ENCODE measurements at regions not wholly inside any gene's neighbourhood (a gene's known extent, or its start where the extent isn't known, plus 50 kb on each side); places are given as distances from the start of the nearest gene placed in this dataset.

GRCh38 chr5:167665841-167666375 is 625.5 kb upstream of the WWC1 start:
- Histone ChIP-seq H4K20me1 (ENCODE audit: control insufficient read depth, extremely low read depth, insufficient read depth, low read length) (no peaks in the 10 kb centered on the region), H3K79me2 (ENCODE audit: control insufficient read depth, insufficient read depth, low read length) (no peaks in the 10 kb centered on the region), H3K9me1 (ENCODE audit: control insufficient read depth, extremely low read depth, insufficient read depth, low read length) (no peaks in the 10 kb centered on the region), H3K9ac (ENCODE audit: control insufficient read depth, extremely low read depth, insufficient read depth, low read length) (no peak overlapping the region), H3K27me3 (ENCODE audit: control insufficient read depth, extremely low read depth, insufficient read depth, low read length) (no peaks in the 10 kb centered on the region), H3K4me1 (ENCODE audit: control insufficient read depth, extremely low read depth, insufficient read depth, low read length) (no peaks in the 10 kb centered on the region), H3K36me3 (ENCODE audit: control insufficient read depth in 2 of 2, extremely low read depth in 1 of 2, insufficient read depth in 2 of 2, low read length in 2 of 2) (no peaks in the 10 kb centered on the region), H3K27ac (ENCODE audit: control insufficient read depth, insufficient read depth, low read length) (no peak overlapping the region), H3K4me2 (ENCODE audit: control insufficient read depth, extremely low read depth, insufficient read depth, low read depth, low read length) (no peak overlapping the region), H2AFZ (ENCODE audit: control insufficient read depth, low read length) (peak overlapping the region; percentile 30), H3K4me3 (ENCODE audit: control insufficient read depth in 2 of 3, extremely low read depth in 1 of 3, insufficient read depth in 2 of 3, low read depth in 1 of 3, low read length in 3 of 3) (no peak overlapping the region), H3K9me3 (ENCODE audit: control insufficient read depth, low read depth, low read length) (no peaks in the 10 kb centered on the region)
- TF ChIP-seq, protein P1, sequence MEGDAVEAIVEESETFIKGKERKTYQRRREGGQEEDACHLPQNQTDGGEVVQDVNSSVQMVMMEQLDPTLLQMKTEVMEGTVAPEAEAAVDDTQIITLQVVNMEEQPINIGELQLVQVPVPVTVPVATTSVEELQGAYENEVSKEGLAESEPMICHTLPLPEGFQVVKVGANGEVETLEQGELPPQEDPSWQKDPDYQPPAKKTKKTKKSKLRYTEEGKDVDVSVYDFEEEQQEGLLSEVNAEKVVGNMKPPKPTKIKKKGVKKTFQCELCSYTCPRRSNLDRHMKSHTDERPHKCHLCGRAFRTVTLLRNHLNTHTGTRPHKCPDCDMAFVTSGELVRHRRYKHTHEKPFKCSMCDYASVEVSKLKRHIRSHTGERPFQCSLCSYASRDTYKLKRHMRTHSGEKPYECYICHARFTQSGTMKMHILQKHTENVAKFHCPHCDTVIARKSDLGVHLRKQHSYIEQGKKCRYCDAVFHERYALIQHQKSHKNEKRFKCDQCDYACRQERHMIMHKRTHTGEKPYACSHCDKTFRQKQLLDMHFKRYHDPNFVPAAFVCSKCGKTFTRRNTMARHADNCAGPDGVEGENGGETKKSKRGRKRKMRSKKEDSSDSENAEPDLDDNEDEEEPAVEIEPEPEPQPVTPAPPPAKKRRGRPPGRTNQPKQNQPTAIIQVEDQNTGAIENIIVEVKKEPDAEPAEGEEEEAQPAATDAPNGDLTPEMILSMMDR (optimal IDR thresholded peaks at IDR 0.05 in 1 of 3, IDR thresholded peaks at IDR 0.05 in 1 of 3, conservative IDR thresholded peaks at IDR 0.05 in 1 of 3; ENCODE audit: extremely low read depth in 1 of 3, insufficient read depth in 2 of 3, low read length in 3 of 3), result no peak
- no peak for TF ChIP-seq EZH2 (IDR thresholded peaks at IDR 0.05; ENCODE audit: low read length)
- DNase-seq (ENCODE audit: low read depth, low spot score) (no peak), FAIRE-seq (peak; percentile 80)
- dilution Hi-C loops (cut with MboI; ENCODE audit: extremely low pct_ligation_motif_present, low sequenced_read_pairs), result no loop called here

DNA sequence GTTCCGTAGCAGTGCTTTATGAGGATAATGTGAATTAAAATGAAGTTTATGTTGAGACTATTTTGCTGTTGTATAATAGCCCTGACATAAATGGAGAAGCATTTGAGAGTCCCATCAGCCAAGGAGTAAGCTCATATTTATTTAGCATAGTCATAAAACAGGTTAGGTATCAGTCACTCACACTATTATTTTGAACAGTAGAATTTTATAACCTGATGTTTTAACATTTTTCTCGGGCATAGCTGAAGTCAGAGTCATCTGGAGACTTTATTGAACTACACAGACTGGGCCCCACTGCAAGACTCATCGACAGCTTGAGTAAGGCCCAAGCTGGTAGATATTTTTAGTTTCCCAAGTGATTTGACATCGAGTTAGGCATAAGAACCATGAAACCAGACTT is 620.3 kb upstream of the WWC1 start:
- H3K9me3 ChIP-seq (ENCODE audit: control insufficient read depth, low read depth, low read length), result no peaks in the 10 kb centered on the region
- no peak for TF ChIP-seq EZH2 (IDR thresholded peaks at IDR 0.05; ENCODE audit: low read length)
- TF ChIP-seq, protein P1 (optimal IDR thresholded peaks at IDR 0.05 in 1 of 3, IDR thresholded peaks at IDR 0.05 in 1 of 3, conservative IDR thresholded peaks at IDR 0.05 in 1 of 3; ENCODE audit: extremely low read depth in 1 of 3, insufficient read depth in 2 of 3, low read length in 3 of 3), result no peak
- no peak overlapping the region for H3K9ac ChIP-seq (ENCODE audit: control insufficient read depth, extremely low read depth, insufficient read depth, low read length)
- H3K27me3 ChIP-seq (ENCODE audit: control insufficient read depth, extremely low read depth, insufficient read depth, low read length), result no peaks in the 10 kb centered on the region
- no peaks in the 10 kb centered on the region for H4K20me1 ChIP-seq (ENCODE audit: control insufficient read depth, extremely low read depth, insufficient read depth, low read length)
- no peaks in the 10 kb centered on the region for H3K79me2 ChIP-seq (ENCODE audit: control insufficient read depth, insufficient read depth, low read length)
- no peak overlapping the region for H3K4me3 ChIP-seq (ENCODE audit: control insufficient read depth in 2 of 3, extremely low read depth in 1 of 3, insufficient read depth in 2 of 3, low read depth in 1 of 3, low read length in 3 of 3)
- H3K36me3 ChIP-seq (ENCODE audit: control insufficient read depth in 2 of 2, extremely low read depth in 1 of 2, insufficient read depth in 2 of 2, low read length in 2 of 2), result no peaks in the 10 kb centered on the region
- DNase-seq (ENCODE audit: low read depth, low spot score), result no peak
- no peaks in the 10 kb centered on the region for H3K9me1 ChIP-seq (ENCODE audit: control insufficient read depth, extremely low read depth, insufficient read depth, low read length)
- H3K4me1 ChIP-seq (ENCODE audit: control insufficient read depth, extremely low read depth, insufficient read depth, low read length), result no peaks in the 10 kb centered on the region
- no peak overlapping the region for H3K4me2 ChIP-seq (ENCODE audit: control insufficient read depth, extremely low read depth, insufficient read depth, low read depth, low read length)
- no peak for FAIRE-seq
- dilution Hi-C loops (cut with MboI; ENCODE audit: extremely low pct_ligation_motif_present, low sequenced_read_pairs), result no loop called here
- H2AFZ ChIP-seq (ENCODE audit: control insufficient read depth, low read length), result no peak overlapping the region
- H3K27ac ChIP-seq (ENCODE audit: control insufficient read depth, insufficient read depth, low read length), result no peak overlapping the region

Data from keratinocyte (primary cell).